ENCODE measurements at regions not wholly inside any gene's neighbourhood (a gene's known extent, or its start where the extent isn't known, plus 50 kb on each side); places are given as distances from the start of the nearest gene placed in this dataset.
"Not testable (repeated sequence)": the region's sequence is repeated elsewhere in the genome, so short reads cannot be mapped to it uniquely, and the experiment has no call there.

DNA sequence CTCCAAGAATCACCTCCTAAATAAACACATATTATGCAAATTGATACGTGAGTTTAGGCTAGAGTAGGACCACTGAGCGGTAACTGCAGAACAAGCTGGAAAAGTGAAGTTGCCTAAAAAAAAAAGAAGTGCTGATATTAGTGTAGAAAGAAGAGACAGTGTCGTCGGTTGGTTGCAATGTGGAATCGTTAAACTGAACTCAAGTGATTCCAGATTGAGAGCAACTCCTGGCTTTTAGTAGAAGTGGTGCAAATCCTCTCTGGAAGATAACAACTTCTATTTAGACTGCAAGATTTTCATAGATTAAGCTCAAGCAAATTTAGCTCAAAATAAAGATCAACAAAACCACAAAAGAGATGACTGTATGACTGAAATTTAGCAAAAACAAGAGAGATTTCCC is 97.0 kb upstream of the PGR start:
- Mint-ChIP-seq H3K27me3 (ENCODE audit: low read depth, poor library complexity) (no peaks in the 10 kb centered on the region), H3K27ac (no peak overlapping the region), H3K4me1 (no peaks in the 10 kb centered on the region), H3K9me3 (peaks cover 53% of the 10 kb centered on the region), H3K36me3 (ENCODE audit: low read depth) (no peaks in the 10 kb centered on the region), H3K4me3 (no peak overlapping the region)
- DNase-seq = no peak
- no peak for TF ChIP-seq CTCF (IDR thresholded peaks at IDR 0.05)

DNA sequence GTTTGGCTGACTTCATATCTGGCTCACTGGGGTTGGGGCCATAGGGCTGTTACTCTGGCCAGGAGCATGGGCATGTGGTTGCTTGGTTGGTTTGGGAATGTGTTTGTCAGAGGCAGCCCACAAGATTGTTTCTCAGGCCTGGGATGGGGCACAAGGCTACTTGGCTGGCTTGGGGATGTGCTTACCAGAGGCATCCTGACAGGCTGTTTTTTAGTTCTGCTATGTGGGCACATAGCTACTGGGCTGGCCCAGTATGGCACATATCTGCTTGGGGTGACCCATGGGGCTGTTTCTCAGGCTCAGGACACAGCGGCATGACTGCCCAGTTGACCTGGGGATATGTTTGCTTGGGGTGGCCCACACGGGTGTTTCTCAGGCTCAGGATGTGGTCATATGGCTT is 94.6 kb upstream of the PGR start:
- no peak overlapping the region for H3K4me3 Mint-ChIP-seq
- H3K27me3 Mint-ChIP-seq (ENCODE audit: low read depth, poor library complexity) = no peaks in the 10 kb centered on the region
- H3K36me3 Mint-ChIP-seq (ENCODE audit: low read depth) = peaks cover 4% of the 10 kb centered on the region
- no peak for TF ChIP-seq CTCF (IDR thresholded peaks at IDR 0.05)
- H3K27ac Mint-ChIP-seq = no peak overlapping the region
- no peak for DNase-seq
- peaks cover 56% of the 10 kb centered on the region for H3K9me3 Mint-ChIP-seq
- no peaks in the 10 kb centered on the region for H3K4me1 Mint-ChIP-seq

DNA sequence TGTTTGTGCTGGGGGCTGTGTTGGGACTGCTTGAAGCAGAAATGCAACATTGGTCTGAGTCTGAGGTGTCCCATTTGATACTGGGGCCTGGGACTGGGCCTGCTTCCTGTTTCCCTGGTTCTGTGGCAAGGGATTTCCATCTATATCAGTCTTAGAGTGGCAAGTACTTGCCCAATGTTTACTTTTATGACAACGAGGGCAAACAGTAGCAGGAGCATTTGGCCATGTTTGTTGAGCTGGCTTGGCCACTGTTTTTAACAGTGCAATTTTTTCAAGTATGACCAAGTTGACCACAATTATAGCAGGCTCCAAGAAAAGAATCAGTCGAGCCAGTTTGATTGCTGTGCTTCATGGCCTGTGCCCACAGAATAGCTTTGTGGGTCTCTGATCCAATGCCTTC is 88.5 kb upstream of the PGR start:
- H3K4me3 Mint-ChIP-seq; DNase-seq; H3K27me3 Mint-ChIP-seq (ENCODE audit: low read depth, poor library complexity); H3K36me3 Mint-ChIP-seq (ENCODE audit: low read depth); H3K27ac Mint-ChIP-seq; H3K4me1 Mint-ChIP-seq: not testable (repeated sequence)
- H3K9me3 Mint-ChIP-seq = peaks cover 31% of the 10 kb centered on the region

DNA sequence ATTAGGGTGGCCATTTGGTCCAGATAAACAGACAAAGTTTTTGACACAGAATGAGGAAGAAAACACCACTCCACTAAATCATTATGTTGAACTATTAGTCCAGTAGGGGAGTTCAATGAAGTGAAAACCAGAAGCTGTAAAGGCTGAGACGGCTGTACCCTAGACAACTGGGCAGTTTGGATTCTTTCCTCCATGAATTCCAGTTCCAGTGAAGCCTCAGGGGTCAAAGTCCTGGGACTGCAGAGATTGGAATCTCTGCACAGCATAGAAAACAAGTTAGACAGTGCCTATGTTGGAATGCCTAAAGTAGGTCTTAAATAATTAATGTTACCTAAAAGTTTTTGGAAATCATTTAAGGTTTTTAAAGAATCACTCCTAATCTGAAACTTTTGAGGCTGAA is 86.5 kb upstream of the PGR start:
- not testable (repeated sequence) for H3K36me3 Mint-ChIP-seq (ENCODE audit: low read depth); H3K27me3 Mint-ChIP-seq (ENCODE audit: low read depth, poor library complexity); H3K4me1 Mint-ChIP-seq; DNase-seq; H3K27ac Mint-ChIP-seq; H3K4me3 Mint-ChIP-seq
- peaks cover 31% of the 10 kb centered on the region for H3K9me3 Mint-ChIP-seq

- Mint-ChIP-seq H3K27me3 (ENCODE audit: low read depth, poor library complexity) (peaks cover 2% of the 10 kb centered on the region), H3K36me3 (ENCODE audit: low read depth) (peaks cover 6% of the 10 kb centered on the region), H3K4me3 (no peak overlapping the region), H3K9me3 (peaks cover 36% of the 10 kb centered on the region), H3K4me1 (no peaks in the 10 kb centered on the region), H3K27ac (no peak overlapping the region)
- no peak for TF ChIP-seq CTCF (IDR thresholded peaks at IDR 0.05)
- no peak for DNase-seq
These were observed 85.5 kb upstream of the PGR start for GRCh38 chr11:101215069-101215468.

GRCh38 chr11:101211407-101211975 is 81.9 kb upstream of the PGR start:
- Mint-ChIP-seq H3K27me3 (ENCODE audit: low read depth, poor library complexity) (peaks cover 2% of the 10 kb centered on the region), H3K4me1 (no peaks in the 10 kb centered on the region), H3K9me3 (peaks cover 47% of the 10 kb centered on the region), H3K36me3 (ENCODE audit: low read depth) (no peaks in the 10 kb centered on the region), H3K27ac (no peak overlapping the region), H3K4me3 (no peak overlapping the region)
- no peak for DNase-seq
- no peak for TF ChIP-seq CTCF (IDR thresholded peaks at IDR 0.05)

DNA sequence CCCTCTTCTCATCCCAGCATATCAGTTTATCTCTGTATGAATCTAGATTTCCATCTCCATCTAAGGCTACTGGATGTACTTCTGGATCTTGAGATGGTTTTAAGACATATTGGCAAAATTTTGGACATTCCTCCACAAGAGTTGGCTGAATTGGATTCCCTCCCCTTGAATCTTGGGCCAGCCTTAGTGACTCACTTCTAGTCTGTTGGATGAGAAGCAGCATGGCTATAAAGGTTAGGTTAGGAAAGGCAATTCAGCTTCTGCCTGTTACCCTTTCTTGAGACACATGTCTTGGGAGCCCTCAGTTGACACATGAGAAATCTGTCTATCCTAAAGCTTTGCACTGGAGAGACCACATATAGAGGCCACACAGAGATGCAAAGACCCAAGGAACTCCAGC is 73.0 kb upstream of the PGR start:
- Mint-ChIP-seq H3K4me1 (no peaks in the 10 kb centered on the region), H3K9me3 (peaks cover 26% of the 10 kb centered on the region), H3K36me3 (ENCODE audit: low read depth) (no peaks in the 10 kb centered on the region), H3K27ac (no peak overlapping the region), H3K4me3 (no peak overlapping the region), H3K27me3 (ENCODE audit: low read depth, poor library complexity) (no peaks in the 10 kb centered on the region)
- no peak for TF ChIP-seq CTCF (IDR thresholded peaks at IDR 0.05)
- no peak for DNase-seq
